Esophagus (tissue), 2 donors: ENCODE measurements at regions not wholly inside any gene's neighbourhood (a gene's known extent, or its start where the extent isn't known, plus 50 kb on each side); places are given as distances from the start of the nearest gene placed in this dataset.

Experiments used
- H3K27ac ChIP-seq, 2 donors: one replicate each; pipeline ENCODE4 v1.5.1; 2013; ENCODE audit warnings: low read depth in 2 of 2, mild to moderate bottlenecking in 2 of 2, inconsistent platforms in 1 of 2, low read length in 1 of 2, moderate library complexity in 1 of 2
- H3K27me3 ChIP-seq, 2 donors: one replicate each; pipeline ENCODE4 v1.6.1; 2013; ENCODE audit warnings: low read length in 2 of 2, control low read depth in 1 of 2, mild to moderate bottlenecking in 1 of 2; ENCODE audit not compliant: insufficient read depth in 2 of 2, control insufficient read depth in 1 of 2
- H3K36me3 ChIP-seq, 2 donors: one replicate each; pipeline ENCODE4 v1.6.1; 2013; ENCODE audit warnings: low read length in 1 of 2; ENCODE audit not compliant: control insufficient read depth in 2 of 2, insufficient read depth in 2 of 2
- H3K4me1 ChIP-seq, 2 donors: one replicate each; pipeline ENCODE4 v1.6.1; 2013; ENCODE audit warnings: low read length in 1 of 2; ENCODE audit not compliant: control insufficient read depth in 2 of 2, insufficient read depth in 2 of 2
- H3K4me3 ChIP-seq, 2 donors: one replicate each; pipeline ENCODE4 v1.5.1; 2013; ENCODE audit warnings: low read length in 2 of 2, mild to moderate bottlenecking in 2 of 2, low read depth in 1 of 2, moderate library complexity in 1 of 2
- H3K9me3 ChIP-seq, 2 donors: one replicate each; pipeline ENCODE4 v1.6.1; 2013; ENCODE audit warnings: mild to moderate bottlenecking in 2 of 2, low read depth in 1 of 2, low read length in 1 of 2, moderate library complexity in 1 of 2; ENCODE audit not compliant: control insufficient read depth in 2 of 2, insufficient read depth in 1 of 2
- WGBS, 2 donors: extraction: QIAGEN DNeasy Blood & Tissue Kit; methylation state at CpG; one replicate each; pipeline ENCODE4 v1.1.7; 2013; 5-methylcytosine and 5-hydroxymethylcytosine counted together
- donor health status: healthy with polysubstance abuse.
- donor health status: Bipolar disorder and iron deficiency.

DNA sequence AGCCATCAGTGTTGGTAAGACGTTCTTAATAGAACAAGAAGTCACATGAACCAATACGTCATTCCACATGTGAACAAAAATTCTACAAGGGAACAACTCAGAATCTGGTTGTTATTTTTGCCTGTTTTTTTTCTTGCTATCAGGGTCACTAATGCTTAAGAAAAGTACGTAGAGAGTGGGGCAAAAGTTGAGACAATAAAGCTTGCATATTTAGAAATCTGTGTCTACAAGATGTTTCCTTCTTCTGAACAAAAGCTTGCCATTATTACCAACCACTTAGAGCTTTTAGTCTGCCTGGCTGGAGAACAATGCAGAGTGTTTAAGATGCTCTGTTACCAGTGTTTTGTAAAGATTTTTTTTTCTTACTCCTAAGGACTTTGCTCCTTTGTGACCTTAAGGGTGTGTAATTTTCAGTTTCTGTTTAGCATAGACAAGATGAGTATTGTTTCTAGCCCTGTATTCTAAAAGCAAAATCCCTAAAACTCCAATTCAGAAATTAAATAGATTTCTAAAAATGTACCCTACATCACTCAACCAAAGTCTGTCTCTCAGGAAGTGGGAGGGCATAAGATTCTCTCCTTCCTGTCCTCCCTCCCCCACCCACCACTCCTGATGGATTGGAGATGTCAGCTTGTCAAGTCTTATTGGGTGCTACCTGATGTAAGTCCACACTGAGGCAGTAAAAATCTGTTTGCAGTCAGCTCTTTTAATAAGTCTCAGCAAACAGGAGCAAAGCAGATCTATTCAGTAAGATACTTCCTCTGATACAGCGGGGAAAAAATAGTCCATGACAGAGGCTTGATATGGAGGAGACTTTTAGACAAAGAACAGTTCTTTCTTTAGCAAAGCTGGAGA, 267.6 kb downstream of the GRIN2B start:
- Histone ChIP-seq H3K36me3 (no peaks in the 10 kb centered on the region), H3K27ac (no peak overlapping the region), H3K9me3 (no peaks in the 10 kb centered on the region), H3K4me1 (no peaks in the 10 kb centered on the region), H3K27me3 (no peaks in the 10 kb centered on the region), H3K4me3 (no peak overlapping the region)
- WGBS, 2 donors, result 60% methylated on average over 4 of the region's 4 CpGs

GRCh38 chr12:13707829-13708228, 273.6 kb downstream of the GRIN2B start:
- Histone ChIP-seq H3K27me3 (peaks cover 0 to 3% of the 10 kb centered on the region in 2 donors), H3K27ac (no peak overlapping the region), H3K9me3 (no peaks in the 10 kb centered on the region), H3K4me1 (no peaks in the 10 kb centered on the region), H3K4me3 (no peak overlapping the region), H3K36me3 (no peaks in the 10 kb centered on the region)
- 93 to 100% methylated on average over 1 of the region's 1 CpG for WGBS, 2 donors

DNA sequence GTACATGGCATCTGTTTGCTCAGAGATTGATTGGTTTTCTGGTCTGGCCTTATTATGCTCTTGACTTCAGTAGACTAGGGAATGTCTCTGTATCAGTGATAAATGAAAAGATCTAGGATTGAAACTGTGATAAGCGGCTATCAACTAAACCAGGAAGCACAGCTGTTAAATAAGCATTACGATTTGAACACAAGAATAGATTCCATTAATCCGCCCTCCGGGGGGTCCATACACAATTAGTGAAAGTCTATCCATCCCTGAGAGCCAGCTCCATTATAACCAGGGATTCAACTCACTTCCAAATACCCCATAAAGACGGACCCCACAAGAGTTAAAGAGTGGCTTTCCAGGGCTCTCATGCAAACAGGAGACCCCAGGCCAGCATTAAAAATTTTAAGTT, 279.0 kb downstream of the GRIN2B start:
- no peaks in the 10 kb centered on the region for H3K9me3 ChIP-seq
- 51 to 61% methylated on average over 5 of the region's 5 CpGs for WGBS, 2 donors
- H3K27me3 ChIP-seq, result peaks cover 0 to 3% of the 10 kb centered on the region in 2 donors
- no peak overlapping the region for H3K27ac ChIP-seq
- no peaks in the 10 kb centered on the region for H3K36me3 ChIP-seq
- no peaks in the 10 kb centered on the region for H3K4me1 ChIP-seq
- no peak overlapping the region for H3K4me3 ChIP-seq

- Histone ChIP-seq H3K4me1 (no peaks in the 10 kb centered on the region), H3K36me3 (no peaks in the 10 kb centered on the region), H3K27me3 (peaks cover 0 to 3% of the 10 kb centered on the region in 2 donors), H3K27ac (no peak overlapping the region), H3K4me3 (no peak overlapping the region), H3K9me3 (no peaks in the 10 kb centered on the region)
These were observed 279.9 kb downstream of the GRIN2B start for GRCh38 chr12:13701502-13701901.

DNA sequence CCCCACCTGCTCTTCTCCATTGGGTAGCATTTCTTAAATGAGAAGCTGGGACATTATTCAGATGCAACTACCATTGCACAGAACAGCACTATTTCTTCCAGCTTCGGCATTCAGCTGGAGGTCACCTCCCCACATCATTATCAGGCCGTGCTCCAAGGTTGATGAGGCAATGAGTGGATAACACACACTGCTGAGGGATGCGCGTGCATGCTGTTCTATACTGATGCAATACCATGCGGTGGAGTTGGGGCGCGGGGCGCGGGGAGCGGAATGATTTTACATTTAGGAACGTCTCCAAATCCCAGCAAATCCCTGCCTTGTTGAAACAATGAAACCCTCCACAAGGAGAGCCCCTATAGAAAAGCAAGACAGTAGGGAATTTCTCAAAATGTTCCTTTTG, 283.4 kb downstream of the GRIN2B start:
- Histone ChIP-seq H3K27ac (no peak overlapping the region), H3K4me1 (no peaks in the 10 kb centered on the region), H3K36me3 (no peaks in the 10 kb centered on the region), H3K4me3 (no peak overlapping the region), H3K9me3 (no peaks in the 10 kb centered on the region), H3K27me3 (no peaks in the 10 kb centered on the region)
- 85 to 90% methylated on average over 11 of the region's 11 CpGs for WGBS, 2 donors

- H3K36me3 ChIP-seq, result no peaks in the 10 kb centered on the region
- no peaks in the 10 kb centered on the region for H3K4me1 ChIP-seq
- 66 to 82% methylated on average over 2 of the region's 2 CpGs for WGBS, 2 donors
- H3K4me3 ChIP-seq, result no peak overlapping the region
- no peaks in the 10 kb centered on the region for H3K27me3 ChIP-seq
- no peaks in the 10 kb centered on the region for H3K9me3 ChIP-seq
- no peak overlapping the region for H3K27ac ChIP-seq
These were observed 285.6 kb downstream of the GRIN2B start for GRCh38 chr12:13695781-13696180.

- WGBS, 2 donors, result 79 to 82% methylated on average over 4 of the region's 4 CpGs
- H3K27me3 ChIP-seq, result no peaks in the 10 kb centered on the region
- H3K4me3 ChIP-seq, result no peak overlapping the region
- no peaks in the 10 kb centered on the region for H3K4me1 ChIP-seq
- no peak overlapping the region for H3K27ac ChIP-seq
- no peaks in the 10 kb centered on the region for H3K36me3 ChIP-seq
- no peaks in the 10 kb centered on the region for H3K9me3 ChIP-seq
These were observed 289.1 kb downstream of the GRIN2B start for GRCh38 chr12:13692332-13692731.

DNA sequence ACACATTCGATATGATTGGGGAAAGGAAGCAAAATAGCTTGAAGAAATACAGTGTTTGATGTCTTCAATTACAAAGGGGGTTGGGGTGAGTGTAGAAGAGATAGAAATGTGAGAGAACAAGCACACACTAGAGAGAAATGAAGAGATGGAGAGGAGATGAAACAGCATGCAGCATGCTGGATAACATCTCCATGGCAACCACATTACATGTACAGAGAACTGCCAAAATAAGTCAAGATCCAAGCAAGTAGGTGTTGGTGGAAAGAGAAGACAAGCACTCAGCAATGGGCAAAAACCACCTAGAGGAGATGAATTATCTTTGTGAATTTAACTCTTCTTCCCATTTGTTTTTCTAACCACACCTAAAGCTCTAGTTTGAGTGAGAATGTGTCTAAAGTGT, 289.8 kb downstream of the GRIN2B start:
- Histone ChIP-seq H3K36me3 (no peaks in the 10 kb centered on the region), H3K4me1 (no peaks in the 10 kb centered on the region), H3K4me3 (no peak overlapping the region), H3K27me3 (no peaks in the 10 kb centered on the region), H3K27ac (no peak overlapping the region), H3K9me3 (no peaks in the 10 kb centered on the region)
- 60 to 71% methylated on average over 1 of the region's 1 CpG for WGBS, 2 donors

DNA sequence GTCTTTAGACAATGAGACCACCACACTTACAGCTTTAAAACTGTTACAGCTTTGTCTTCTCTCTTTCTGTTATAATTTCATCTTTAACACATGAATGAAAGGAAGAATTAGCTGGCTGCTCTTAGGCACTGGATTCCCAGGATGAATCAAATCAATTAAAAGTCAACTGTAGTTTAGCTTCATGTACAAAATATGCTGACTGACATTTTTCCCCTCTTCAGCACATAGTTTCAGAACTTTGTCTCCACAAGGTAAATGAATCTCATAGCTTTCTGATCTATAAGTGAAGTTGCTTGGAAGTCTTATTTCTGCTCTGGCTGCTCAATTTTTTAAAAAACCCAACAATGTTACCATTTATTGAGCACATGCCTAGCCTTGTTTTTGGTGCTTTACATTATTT, 293.8 kb downstream of the GRIN2B start:
- H3K9me3 ChIP-seq, result no peaks in the 10 kb centered on the region
- H3K4me3 ChIP-seq, result no peak overlapping the region
- H3K27me3 ChIP-seq, result no peaks in the 10 kb centered on the region
- H3K4me1 ChIP-seq, result no peaks in the 10 kb centered on the region
- no peak overlapping the region for H3K27ac ChIP-seq
- H3K36me3 ChIP-seq, result no peaks in the 10 kb centered on the region

- no peaks in the 10 kb centered on the region for H3K4me1 ChIP-seq
- H3K27ac ChIP-seq, result no peak overlapping the region
- no peaks in the 10 kb centered on the region for H3K36me3 ChIP-seq
- H3K27me3 ChIP-seq, result no peaks in the 10 kb centered on the region
- H3K9me3 ChIP-seq, result no peaks in the 10 kb centered on the region
- 44 to 59% methylated on average over 1 of the region's 1 CpG for WGBS, 2 donors
- H3K4me3 ChIP-seq, result no peak overlapping the region
These were observed 295.1 kb downstream of the GRIN2B start for GRCh38 chr12:13686260-13686659.
